ENCODE measurements at regions not wholly inside any gene's neighbourhood (a gene's known extent, or its start where the extent isn't known, plus 50 kb on each side); places are given as distances from the start of the nearest gene placed in this dataset.

- peak; percentile 76 for ATAC-seq
- DNase-seq = peak; percentile 12
- H3K36me3 Mint-ChIP-seq (ENCODE audit: low read depth) = no peaks in the 10 kb centered on the region
- no peaks in the 10 kb centered on the region for H3K9me3 Mint-ChIP-seq
- ChIA-PET POLR2A (no interaction called here), CTCF (no interaction called here)
- peaks cover 12% of the 10 kb centered on the region for H3K4me1 Mint-ChIP-seq (ENCODE audit: low read depth)
- no peaks in the 10 kb centered on the region for H3K27me3 Mint-ChIP-seq
- peak overlapping the region; percentile 47 for H3K27ac Mint-ChIP-seq
- intact Hi-C loops (cut with micrococcal nuclease) = no loop called here
- H3K4me3 Mint-ChIP-seq = no peak overlapping the region
- TF ChIP-seq, protein P1, sequence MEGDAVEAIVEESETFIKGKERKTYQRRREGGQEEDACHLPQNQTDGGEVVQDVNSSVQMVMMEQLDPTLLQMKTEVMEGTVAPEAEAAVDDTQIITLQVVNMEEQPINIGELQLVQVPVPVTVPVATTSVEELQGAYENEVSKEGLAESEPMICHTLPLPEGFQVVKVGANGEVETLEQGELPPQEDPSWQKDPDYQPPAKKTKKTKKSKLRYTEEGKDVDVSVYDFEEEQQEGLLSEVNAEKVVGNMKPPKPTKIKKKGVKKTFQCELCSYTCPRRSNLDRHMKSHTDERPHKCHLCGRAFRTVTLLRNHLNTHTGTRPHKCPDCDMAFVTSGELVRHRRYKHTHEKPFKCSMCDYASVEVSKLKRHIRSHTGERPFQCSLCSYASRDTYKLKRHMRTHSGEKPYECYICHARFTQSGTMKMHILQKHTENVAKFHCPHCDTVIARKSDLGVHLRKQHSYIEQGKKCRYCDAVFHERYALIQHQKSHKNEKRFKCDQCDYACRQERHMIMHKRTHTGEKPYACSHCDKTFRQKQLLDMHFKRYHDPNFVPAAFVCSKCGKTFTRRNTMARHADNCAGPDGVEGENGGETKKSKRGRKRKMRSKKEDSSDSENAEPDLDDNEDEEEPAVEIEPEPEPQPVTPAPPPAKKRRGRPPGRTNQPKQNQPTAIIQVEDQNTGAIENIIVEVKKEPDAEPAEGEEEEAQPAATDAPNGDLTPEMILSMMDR (IDR thresholded peaks at IDR 0.05) = no peak
These were observed 372.1 kb upstream of the B3GALT2 start for GRCh38 chr1:193558491-193559028.

- DNase-seq (no peak), ATAC-seq (no peak)
- TF ChIP-seq, protein P1 (IDR thresholded peaks at IDR 0.05) = no peak
- ChIA-PET CTCF (no interaction called here), POLR2A (no interaction called here)
- Mint-ChIP-seq H3K9me3 (no peaks in the 10 kb centered on the region), H3K27me3 (no peaks in the 10 kb centered on the region), H3K4me3 (no peak overlapping the region), H3K27ac (no peak overlapping the region), H3K36me3 (ENCODE audit: low read depth) (no peaks in the 10 kb centered on the region), H3K4me1 (ENCODE audit: low read depth) (peaks cover 12% of the 10 kb centered on the region)
- intact Hi-C loops (cut with micrococcal nuclease) = no loop called here
These were observed 369.4 kb upstream of the B3GALT2 start for GRCh38 chr1:193555662-193556441.

GRCh38 chr1:193553564-193553963 is 367.2 kb upstream of the B3GALT2 start:
- Mint-ChIP-seq H3K27ac (no peak overlapping the region), H3K9me3 (peaks cover 3% of the 10 kb centered on the region), H3K36me3 (ENCODE audit: low read depth) (no peaks in the 10 kb centered on the region), H3K4me1 (ENCODE audit: low read depth) (peaks cover 8% of the 10 kb centered on the region), H3K27me3 (no peaks in the 10 kb centered on the region), H3K4me3 (no peak overlapping the region)
- CTCF ChIA-PET = no interaction called here
- intact Hi-C loops (cut with micrococcal nuclease) = no loop called here
- POLR2A ChIA-PET = no interaction called here
- TF ChIP-seq, protein P1 (IDR thresholded peaks at IDR 0.05) = no peak
- ATAC-seq = no peak
- DNase-seq = no peak

DNA sequence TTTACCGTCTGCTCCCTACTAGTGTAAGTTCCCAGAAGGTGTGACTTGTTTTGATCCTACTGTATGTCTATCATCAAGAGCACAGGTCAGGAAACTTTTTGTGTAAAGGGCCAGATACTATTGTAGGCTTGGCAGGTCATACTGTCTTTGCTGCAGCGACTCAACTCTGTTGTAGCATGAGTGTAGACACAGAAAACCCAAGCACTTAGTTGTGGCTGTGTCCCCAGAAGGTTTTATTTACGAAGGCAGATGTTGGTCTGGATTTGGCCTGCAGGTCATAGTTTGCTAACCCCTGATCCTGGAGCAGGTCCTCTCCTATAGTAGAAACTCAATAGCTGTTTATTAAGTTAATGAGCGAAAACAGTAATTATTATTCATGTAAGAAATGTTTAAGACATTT is 365.9 kb upstream of the B3GALT2 start:
- POLR2A ChIA-PET = no interaction called here
- intact Hi-C loops (cut with micrococcal nuclease) = no loop called here
- H3K27ac Mint-ChIP-seq = no peak overlapping the region
- H3K9me3 Mint-ChIP-seq = peaks cover 3% of the 10 kb centered on the region
- H3K27me3 Mint-ChIP-seq = no peaks in the 10 kb centered on the region
- CTCF ChIA-PET = interaction anchor here (1.0 kb wide), 1 partner anchor 20 kb away, joined by 3 read pairs; no protein-coding TSS in a partner anchor
- DNase-seq = no peak
- TF ChIP-seq, protein P1 (IDR thresholded peaks at IDR 0.05) = no peak
- H3K4me1 Mint-ChIP-seq (ENCODE audit: low read depth) = peaks cover 7% of the 10 kb centered on the region
- ATAC-seq = no peak
- no peaks in the 10 kb centered on the region for H3K36me3 Mint-ChIP-seq (ENCODE audit: low read depth)
- H3K4me3 Mint-ChIP-seq = no peak overlapping the region

GRCh38 chr1:193549081-193549480 is 362.7 kb upstream of the B3GALT2 start:
- H3K4me3 Mint-ChIP-seq = no peak overlapping the region
- H3K27ac Mint-ChIP-seq = no peak overlapping the region
- ChIA-PET POLR2A (no interaction called here), CTCF (no interaction called here)
- no peak for DNase-seq
- H3K9me3 Mint-ChIP-seq = peaks cover 3% of the 10 kb centered on the region
- no peaks in the 10 kb centered on the region for H3K36me3 Mint-ChIP-seq (ENCODE audit: low read depth)
- intact Hi-C loops (cut with micrococcal nuclease) = no loop called here
- no peaks in the 10 kb centered on the region for H3K27me3 Mint-ChIP-seq
- ATAC-seq = no peak
- H3K4me1 Mint-ChIP-seq (ENCODE audit: low read depth) = peaks cover 14% of the 10 kb centered on the region
- TF ChIP-seq, protein P1 (IDR thresholded peaks at IDR 0.05) = no peak
